Thymus (tissue), 11 donors: ENCODE measurements at regions not wholly inside any gene's neighbourhood (a gene's known extent, or its start where the extent isn't known, plus 50 kb on each side); places are given as distances from the start of the nearest gene placed in this dataset.
"Not testable (repeated sequence)": the region's sequence is repeated elsewhere in the genome, so short reads cannot be mapped to it uniquely, and the experiment has no call there.

Experiments
- DNase-seq, 9 donors: peaks; one replicate each; pipeline ENCODE4 v3.0.0-alpha.2; 2013; ENCODE audit warnings: low spot score in 9 of 9, low read depth in 6 of 9, missing footprints in 1 of 9
- H3K27ac ChIP-seq, 2 donors: one replicate each; pipeline ENCODE4 v1.5.1; 2013; ENCODE audit warnings: control low read depth in 1 of 2, low read depth in 1 of 2, low read length in 1 of 2, mild to moderate bottlenecking in 1 of 2, moderate library complexity in 1 of 2
- H3K27me3 ChIP-seq, 2 donors: one replicate each; pipeline ENCODE4 v1.5.1; 2013; ENCODE audit warnings: low read length in 1 of 2; ENCODE audit not compliant: control insufficient read depth in 2 of 2, insufficient read depth in 1 of 2
- H3K36me3 ChIP-seq, 2 donors: one replicate each; pipeline ENCODE4 v1.5.1; 2013; ENCODE audit warnings: low read length in 1 of 2, mild to moderate bottlenecking in 1 of 2, moderate library complexity in 1 of 2; ENCODE audit not compliant: control insufficient read depth in 2 of 2, insufficient read depth in 2 of 2
- H3K4me1 ChIP-seq, 2 donors: one replicate each; pipeline ENCODE4 v1.5.1; 2013; ENCODE audit warnings: low read length in 2 of 2; ENCODE audit not compliant: control insufficient read depth in 2 of 2, insufficient read depth in 2 of 2
- H3K4me3 ChIP-seq, 2 donors: one replicate each; pipeline ENCODE4 v1.5.1; 2013; ENCODE audit warnings: low read length in 2 of 2, control low read depth in 1 of 2, mild to moderate bottlenecking in 1 of 2
- H3K9me3 ChIP-seq, 2 donors: one replicate each; pipeline ENCODE4 v1.5.1; 2013; ENCODE audit warnings: low read length in 1 of 2, mild to moderate bottlenecking in 1 of 2; ENCODE audit not compliant: control insufficient read depth in 2 of 2, insufficient read depth in 1 of 2
- WGBS: extraction: QIAGEN DNeasy Blood & Tissue Kit; methylation state at CpG from one replicate; pipeline ENCODE4 v1.1.7; 2013; 5-methylcytosine and 5-hydroxymethylcytosine counted together
- donor health status: healthy.

GRCh38 chr3:110869736-110870135, 201.9 kb upstream of the NECTIN3 start:
- no peak for DNase-seq
- no peaks in the 10 kb centered on the region for H3K36me3 ChIP-seq
- no peaks in the 10 kb centered on the region for H3K27me3 ChIP-seq
- no peaks in the 10 kb centered on the region for H3K4me1 ChIP-seq
- no peak overlapping the region for H3K4me3 ChIP-seq
- WGBS: 97% methylated on average over 3 of the region's 3 CpGs
- H3K27ac ChIP-seq: no peak overlapping the region
- H3K9me3 ChIP-seq: no peaks in the 10 kb centered on the region

- H3K4me3 ChIP-seq: no peak overlapping the region
Observed at GRCh38 chr3:110871869-110872268, 199.7 kb upstream of the NECTIN3 start.

GRCh38 chr3:110878692-110879091, 192.9 kb upstream of the NECTIN3 start:
- 98% methylated on average over 3 of the region's 3 CpGs for WGBS
- DNase-seq: no peak

More at GRCh38 chr3:110871869-110872268, 199.7 kb upstream of the NECTIN3 start:
- no peaks in the 10 kb centered on the region for H3K4me1 ChIP-seq
- no peak overlapping the region for H3K27ac ChIP-seq
- H3K9me3 ChIP-seq: peaks cover 0 to 3% of the 10 kb centered on the region in 2 donors
- H3K27me3 ChIP-seq: no peaks in the 10 kb centered on the region
- DNase-seq: no peak
- H3K36me3 ChIP-seq: no peaks in the 10 kb centered on the region

GRCh38 chr3:110881069-110881468, 190.5 kb upstream of the NECTIN3 start:
- H3K4me1 ChIP-seq: no peaks in the 10 kb centered on the region

More at GRCh38 chr3:110878692-110879091, 192.9 kb upstream of the NECTIN3 start:
- H3K4me1 ChIP-seq: no peaks in the 10 kb centered on the region
- no peaks in the 10 kb centered on the region for H3K36me3 ChIP-seq
- no peak overlapping the region for H3K4me3 ChIP-seq
- H3K27me3 ChIP-seq: no peaks in the 10 kb centered on the region
- H3K9me3 ChIP-seq: peaks cover 0 to 3% of the 10 kb centered on the region in 2 donors
- no peak overlapping the region for H3K27ac ChIP-seq

GRCh38 chr3:110886222-110886893, 185.3 kb upstream of the NECTIN3 start:
- Histone ChIP-seq H3K4me1 (no peaks in the 10 kb centered on the region), H3K4me3 (no peak overlapping the region), H3K27ac (no peak overlapping the region), H3K9me3 (no peaks in the 10 kb centered on the region), H3K27me3 (no peaks in the 10 kb centered on the region), H3K36me3 (no peaks in the 10 kb centered on the region)
- no peak for DNase-seq
- WGBS: 88% methylated on average over 10 of the region's 10 CpGs

More at GRCh38 chr3:110881069-110881468, 190.5 kb upstream of the NECTIN3 start:
- no peak overlapping the region for H3K4me3 ChIP-seq
- H3K9me3 ChIP-seq: no peaks in the 10 kb centered on the region
- 71% methylated on average over 4 of the region's 4 CpGs for WGBS
- no peak overlapping the region for H3K27ac ChIP-seq
- H3K36me3 ChIP-seq: no peaks in the 10 kb centered on the region
- no peaks in the 10 kb centered on the region for H3K27me3 ChIP-seq
- DNase-seq: peak in 6 of 9 donors; percentile 6 to 47 (median 19)

GRCh38 chr3:110887176-110887575, 184.4 kb upstream of the NECTIN3 start:
- Histone ChIP-seq H3K4me1 (no peaks in the 10 kb centered on the region), H3K27ac (no peak overlapping the region), H3K9me3 (no peaks in the 10 kb centered on the region), H3K36me3 (no peaks in the 10 kb centered on the region), H3K27me3 (no peaks in the 10 kb centered on the region), H3K4me3 (no peak overlapping the region)
- WGBS: 94% methylated on average over 1 of the region's 1 CpG
- DNase-seq: no peak

GRCh38 chr3:110888625-110889375, 182.8 kb upstream of the NECTIN3 start:
- H3K36me3 ChIP-seq, H3K4me3 ChIP-seq, DNase-seq, H3K27ac ChIP-seq, H3K27me3 ChIP-seq, H3K4me1 ChIP-seq, H3K9me3 ChIP-seq: not testable (repeated sequence)
- 96% methylated on average over 29 of the region's 33 CpGs for WGBS

GRCh38 chr3:110889376-110889699, 182.3 kb upstream of the NECTIN3 start:
- H3K36me3 ChIP-seq, H3K4me3 ChIP-seq, H3K9me3 ChIP-seq, H3K4me1 ChIP-seq, H3K27me3 ChIP-seq, DNase-seq, H3K27ac ChIP-seq: not testable (repeated sequence)
- WGBS: 88% methylated on average over 3 of the region's 3 CpGs

- WGBS: 93% methylated on average over 2 of the region's 2 CpGs
- H3K27me3 ChIP-seq: no peaks in the 10 kb centered on the region
- H3K4me1 ChIP-seq: no peaks in the 10 kb centered on the region
- no peaks in the 10 kb centered on the region for H3K36me3 ChIP-seq
- no peak overlapping the region for H3K27ac ChIP-seq
- DNase-seq: no peak
- H3K9me3 ChIP-seq: no peaks in the 10 kb centered on the region
- no peak overlapping the region for H3K4me3 ChIP-seq
Observed at GRCh38 chr3:110894574-110894973, 177.0 kb upstream of the NECTIN3 start.
